ENCODE measurements at regions not wholly inside any gene's neighbourhood (a gene's known extent, or its start where the extent isn't known, plus 50 kb on each side); places are given as distances from the start of the nearest gene placed in this dataset.

GRCh38 chr3:59451800-59452746 lies 402.2 kb upstream of the CFAP20DC start:
- TF ChIP-seq POLR2AphosphoS5 (IDR thresholded peaks at IDR 0.05; ENCODE audit: low read depth, low read length) (no peak), SIN3A (IDR thresholded peaks at IDR 0.05; ENCODE audit: borderline replicate concordance, insufficient read depth, low read length) (no peak), TAF1 (IDR thresholded peaks at IDR 0.05; ENCODE audit: borderline replicate concordance, insufficient read depth, low read length) (no peak)
